H1 (cell line): ENCODE measurements at regions not wholly inside any gene's neighbourhood (a gene's known extent, or its start where the extent isn't known, plus 50 kb on each side); places are given as distances from the start of the nearest gene placed in this dataset.

Experiments
- CTCF ChIA-PET: fragments of 300-600 bp; sonication (Branson Sonifier 250); formaldehyde crosslinking; loops from one replicate; lab custom pipeline; 2021; ENCODE audit not compliant: partially characterized antibody; lab: Charles Lee
- POLR2A ChIA-PET: fragments of 300-600 bp; sonication (Branson Sonifier 250); formaldehyde crosslinking; loops from one replicate; lab custom pipeline; 2021; ENCODE audit warnings: inconsistent platforms; ENCODE audit not compliant: partially characterized antibody; lab: Charles Lee
- DNase-seq, 2 experiments: peaks; one replicate each; pipeline versions ENCODE4 v3.0.0 to v3.0.0-alpha.2; 2010 to 2022; ENCODE audit warnings: low spot score in 2 of 2, low read depth in 1 of 2, mixed read lengths in 1 of 2
- FAIRE-seq: peaks from 2 replicates; lab custom pipeline; 2011; peaks lifted over from hg19 to GRCh38; lab: Jason Lieb, UNC
- H2AFZ ChIP-seq: 2 replicates; pipeline ENCODE4 v1.8.1; 2012; ENCODE audit warnings: low read length, inconsistent platforms
- H2AK5ac ChIP-seq: 2 replicates; pipeline ENCODE4 v1.6.1; 2013; ENCODE audit warnings: low read depth, low read length
- H2BK120ac ChIP-seq: replicated peaks from 2 replicates; pipeline ENCODE3; 2013; ENCODE audit warnings: low read depth, low read length, inconsistent platforms
- H2BK12ac ChIP-seq: 2 replicates; pipeline ENCODE4 v1.6.1; 2013; ENCODE audit warnings: low read depth, low read length
- H2BK15ac ChIP-seq: 2 replicates; pipeline ENCODE4 v1.6.1; 2013; ENCODE audit warnings: low read length
- H2BK20ac ChIP-seq: 2 replicates; pipeline ENCODE4 v1.6.1; 2013; ENCODE audit warnings: low read length
- H2BK5ac ChIP-seq: 2 replicates; pipeline ENCODE4 v1.6.1; 2013; ENCODE audit warnings: low read depth, low read length
- H3K14ac ChIP-seq: 2 replicates; pipeline ENCODE4 v1.6.1; 2013; ENCODE audit warnings: inconsistent platforms; ENCODE audit not compliant: insufficient read length
- H3K18ac ChIP-seq: 2 replicates; pipeline ENCODE4 v1.6.1; 2013; ENCODE audit warnings: low read length; ENCODE audit errors: extremely low read depth
- H3K23ac ChIP-seq: 2 replicates; pipeline ENCODE4 v1.6.1; 2013; ENCODE audit warnings: inconsistent platforms; ENCODE audit not compliant: insufficient read length
- H3K23me2 ChIP-seq: 2 replicates; pipeline ENCODE4 v1.6.1; 2013; ENCODE audit warnings: low read depth, low read length
- H3K27ac ChIP-seq: 2 replicates; pipeline ENCODE4 v1.6.1; 2011; ENCODE audit warnings: low read depth, low read length, inconsistent platforms
- H3K27me3 ChIP-seq, 4 experiments: replicated peaks in 1 of 4; 1 replicate in 1 of 4; 2 replicates in 3 of 4; pipeline versions ENCODE4 v1.6.1 to v1.8.1; 2011 to 2013; ENCODE audit warnings: low read length in 3 of 4, mild to moderate bottlenecking in 3 of 4, inconsistent platforms in 2 of 4, mixed read lengths in 2 of 4, moderate library complexity in 1 of 4; ENCODE audit not compliant: control insufficient read depth in 3 of 4, insufficient read depth in 3 of 4; ENCODE audit errors: extremely low read depth in 1 of 4
- H3K36me3 ChIP-seq, 4 experiments: 2 replicates each; pipeline versions ENCODE4 v1.6.1 to v1.8.1; 2011 to 2013; ENCODE audit warnings: mild to moderate bottlenecking in 4 of 4, low read length in 3 of 4, moderate library complexity in 2 of 4, control low read depth in 1 of 4, inconsistent platforms in 1 of 4; ENCODE audit not compliant: insufficient read depth in 4 of 4, control insufficient read depth in 2 of 4
- H3K4ac ChIP-seq: replicated peaks from 2 replicates; pipeline ENCODE3; 2013; ENCODE audit warnings: low read length, low read depth, mixed read lengths, inconsistent platforms; ENCODE audit not compliant: insufficient read length
- H3K4me1 ChIP-seq, 4 experiments: replicated peaks in 1 of 4; 1 replicate in 1 of 4; 2 replicates in 3 of 4; pipeline versions ENCODE4 v1.6.1 to v1.8.1; 2011 to 2013; ENCODE audit warnings: low read length in 3 of 4, inconsistent platforms in 2 of 4, mixed read lengths in 1 of 4; ENCODE audit not compliant: insufficient read depth in 4 of 4, control insufficient read depth in 3 of 4
- H3K4me2 ChIP-seq, 2 experiments: 2 replicates each; pipeline versions ENCODE4 v1.6.1 to v1.8.1; 2011 to 2013; ENCODE audit warnings: low read depth in 2 of 2, low read length in 2 of 2, control low read depth in 1 of 2, inconsistent platforms in 1 of 2, mild to moderate bottlenecking in 1 of 2; ENCODE audit not compliant: insufficient read depth in 1 of 2
- H3K4me3 ChIP-seq, 4 experiments: fragments of 200-600, 300-600 bp in 1 of 4; sonication (generic), shearing (Covaris generic), sonication (Bioruptor Twin) in 1 of 4; 2 replicates each; pipeline versions ENCODE4 v1.5.1 to v1.8.1; 2011 to 2016; ENCODE audit warnings: low read length in 4 of 4, low read depth in 3 of 4, control low read depth in 2 of 4, inconsistent platforms in 2 of 4, mild to moderate bottlenecking in 2 of 4, mixed read lengths in 1 of 4, moderate library complexity in 1 of 4; ENCODE audit not compliant: insufficient read depth in 2 of 4; ENCODE audit errors: extremely low read depth in 1 of 4
- H3K56ac ChIP-seq: replicated peaks from 2 replicates; pipeline ENCODE3; 2013; ENCODE audit warnings: low read depth, mild to moderate bottlenecking, mixed read lengths, low read length, inconsistent platforms; ENCODE audit not compliant: insufficient read length
- H3K79me1 ChIP-seq: 2 replicates; pipeline ENCODE4 v1.6.1; 2013; ENCODE audit warnings: low read depth, low read length, control low read depth
- H3K79me2 ChIP-seq, 2 experiments: 2 replicates each; pipeline versions ENCODE4 v1.6.1 to v1.8.1; 2012 to 2013; ENCODE audit warnings: low read length in 2 of 2, mild to moderate bottlenecking in 2 of 2, inconsistent platforms in 1 of 2; ENCODE audit not compliant: insufficient read depth in 2 of 2, control insufficient read depth in 1 of 2
- H3K9ac ChIP-seq, 4 experiments: replicated peaks in 1 of 4; 1 replicate in 1 of 4; 2 replicates in 3 of 4; pipeline versions ENCODE4 v1.6.1 to v1.8.1; 2011 to 2013; ENCODE audit warnings: low read depth in 3 of 4, low read length in 3 of 4, control low read depth in 2 of 4, mild to moderate bottlenecking in 2 of 4, moderate library complexity in 2 of 4, inconsistent platforms in 1 of 4; ENCODE audit errors: extremely low read depth in 1 of 4
- H3K9me3 ChIP-seq, 2 experiments: 2 replicates each; pipeline versions ENCODE4 v1.6.1 to v1.8.1; 2012 to 2013; ENCODE audit warnings: mild to moderate bottlenecking in 2 of 2, moderate library complexity in 2 of 2, control low read depth in 1 of 2, inconsistent platforms in 1 of 2, low read depth in 1 of 2, low read length in 1 of 2, mixed read lengths in 1 of 2; ENCODE audit not compliant: insufficient read depth in 2 of 2
- H4K20me1 ChIP-seq, 2 experiments: replicated peaks in 1 of 2; 2 replicates each; pipeline versions ENCODE3 to v1.8.1; 2011 to 2013; ENCODE audit warnings: inconsistent platforms in 2 of 2, low read length in 2 of 2, mild to moderate bottlenecking in 1 of 2; ENCODE audit not compliant: insufficient read depth in 2 of 2, control insufficient read depth in 1 of 2
- H4K5ac ChIP-seq: 2 replicates; pipeline ENCODE4 v1.6.1; 2013; ENCODE audit warnings: low read length, low read depth, mixed read lengths, inconsistent platforms; ENCODE audit not compliant: insufficient read length
- H4K8ac ChIP-seq: 2 replicates; pipeline ENCODE4 v1.8.0; 2013; ENCODE audit warnings: mild to moderate bottlenecking, moderate library complexity, low read length, inconsistent platforms; ENCODE audit not compliant: insufficient read depth; ENCODE audit errors: extremely low read depth
- H4K91ac ChIP-seq: replicated peaks from 2 replicates; pipeline ENCODE3; 2013; ENCODE audit warnings: low read length, mixed read lengths, inconsistent platforms; ENCODE audit not compliant: insufficient read length
- CBX8 ChIP-seq: fragments of 300-800, 300-1000 bp; sonication (generic); IDR thresholded peaks from 2 replicates; pipeline ENCODE4 v1.7.1; 2016; ENCODE audit warnings: low read depth, low read length, borderline replicate concordance
- CHD2 ChIP-seq: IDR thresholded peaks from 2 replicates; pipeline ENCODE4 v1.6.1; 2012; ENCODE audit warnings: low read length, improper control_type of control experiment
- CTBP2 ChIP-seq: IDR thresholded peaks from 2 replicates; pipeline ENCODE4 v1.7.0; 2011; ENCODE audit warnings: borderline replicate concordance, mild to moderate bottlenecking, moderate library complexity, mixed read lengths, low read length; ENCODE audit not compliant: insufficient read depth, insufficient read length
- EZH2 ChIP-seq: fragments of 200-600 bp; sonication (generic); IDR thresholded peaks from 2 replicates; pipeline ENCODE4 v1.7.1; 2012; ENCODE audit warnings: low read depth, mild to moderate bottlenecking, moderate library complexity, low read length, inconsistent platforms; ENCODE audit not compliant: severe bottlenecking
- GABPA ChIP-seq: IDR thresholded peaks from 2 replicates; pipeline ENCODE4 v1.6.1; 2011; ENCODE audit warnings: mild to moderate bottlenecking, low read length, moderate library complexity, borderline replicate concordance; ENCODE audit not compliant: insufficient read depth
- JUND ChIP-seq: IDR thresholded peaks from 2 replicates; pipeline ENCODE4 v1.6.1; 2011; ENCODE audit warnings: mild to moderate bottlenecking, improper control_type of control experiment, low read length
- KDM5A ChIP-seq: fragments of 200-600 bp; IDR thresholded peaks from 2 replicates; pipeline ENCODE4 v1.7.1; 2012; ENCODE audit warnings: mild to moderate bottlenecking, low read length, inconsistent platforms, mixed read lengths
- PHF8 ChIP-seq: fragments of 200-600 bp; sonication (generic); conservative IDR thresholded peaks from 2 replicates; pipeline ENCODE4 v1.7.1; 2012; ENCODE audit warnings: low read depth, mild to moderate bottlenecking, inconsistent platforms, low read length, moderate library complexity
- POLR2AphosphoS5 ChIP-seq: IDR thresholded peaks from 2 replicates; pipeline ENCODE4 v1.6.1; 2011; ENCODE audit warnings: low read depth, low read length
- SP1 ChIP-seq: IDR thresholded peaks from 2 replicates; pipeline ENCODE4 v1.6.1; 2011; ENCODE audit warnings: low read depth, low read length
- SP2 ChIP-seq: IDR thresholded peaks from 2 replicates; pipeline ENCODE4 v1.6.1; 2012; ENCODE audit warnings: mild to moderate bottlenecking, low read length, inconsistent platforms
- TCF12 ChIP-seq: IDR thresholded peaks from 2 replicates; pipeline ENCODE4 v1.6.1; 2011; ENCODE audit warnings: low read depth, mild to moderate bottlenecking, low read length
- ZNF274 ChIP-seq: IDR thresholded peaks from 2 replicates; pipeline ENCODE4 v1.7.0; 2012; ENCODE audit warnings: low read length, borderline replicate concordance; ENCODE audit errors: extremely low read depth
- WGBS, 2 experiments: shearing (Covaris generic) in 1 of 2; methylation state at CpG; one replicate each; pipeline versions ENCODE4 v1.1.6 to v1.1.7; 2013 to 2015; ENCODE audit warnings: low lambda C conversion rate in 2 of 2, mixed read lengths in 2 of 2, inconsistent platforms in 1 of 2, low coverage in 1 of 2, missing lambda C conversion rate in 1 of 2; ENCODE audit not compliant: insufficient replicate concordance in 2 of 2, insufficient coverage in 1 of 2, insufficient read length in 1 of 2; ENCODE audit errors: extremely low coverage in 1 of 2, missing lambda C conversion rate in 1 of 2; 5-methylcytosine and 5-hydroxymethylcytosine counted together
- TF ChIP-seq, protein P1 (sequence below): IDR thresholded peaks from 2 replicates; pipeline ENCODE4 v1.6.1; 2012; ENCODE audit warnings: low read length, inconsistent platforms

GRCh38 chr11:42674436-42674835 lies 637.4 kb upstream of the API5 start:
- H3K18ac ChIP-seq: no peak overlapping the region
- DNase-seq (no peak), FAIRE-seq (no peak)
- H3K23ac ChIP-seq: no peak overlapping the region
- no peaks in the 10 kb centered on the region; the same call in 1 of the 2 replicates for H3K23me2 ChIP-seq
- H2BK120ac ChIP-seq: no peak overlapping the region
- no peaks in the 10 kb centered on the region for H4K20me1 ChIP-seq
- H3K14ac ChIP-seq: no peak overlapping the region
- CTCF ChIA-PET: interaction anchor here (1.6 kb wide), 1 partner anchor 43 kb away, joined by 3 read pairs; no protein-coding TSS in a partner anchor
- H2BK20ac ChIP-seq: no peak overlapping the region
- no peaks in the 10 kb centered on the region for H3K4me1 ChIP-seq
- WGBS, 2 experiments: 94% methylated on average over 2 of the region's 2 CpGs; no CpG with 5 or more reads in 1 of the 2 experiments
- H2AFZ ChIP-seq: no peak overlapping the region
- H3K4me2 ChIP-seq: no peak overlapping the region
- POLR2A ChIA-PET: no interaction called here
- H3K27ac ChIP-seq: no peak overlapping the region
- H4K91ac ChIP-seq: no peak overlapping the region
- no peak overlapping the region for H3K4ac ChIP-seq
- H2BK5ac ChIP-seq: no peak overlapping the region
- H3K56ac ChIP-seq: no peak overlapping the region
- no peaks in the 10 kb centered on the region for H3K36me3 ChIP-seq
- H4K5ac ChIP-seq: no peak overlapping the region
- H3K79me1 ChIP-seq: no peaks in the 10 kb centered on the region
- H3K4me3 ChIP-seq: no peak overlapping the region
- no peak overlapping the region for H2AK5ac ChIP-seq
- no peaks in the 10 kb centered on the region for H3K9me3 ChIP-seq
- H3K27me3 ChIP-seq: no peaks in the 10 kb centered on the region
- no peak overlapping the region for H2BK15ac ChIP-seq
- no peak overlapping the region for H3K9ac ChIP-seq
- no peak overlapping the region for H4K8ac ChIP-seq
- H3K79me2 ChIP-seq: no peaks in the 10 kb centered on the region
- no peak overlapping the region for H2BK12ac ChIP-seq
- no peak for TF ChIP-seq ZNF274
- no peak for TF ChIP-seq SP1
- TF ChIP-seq, protein P1, sequence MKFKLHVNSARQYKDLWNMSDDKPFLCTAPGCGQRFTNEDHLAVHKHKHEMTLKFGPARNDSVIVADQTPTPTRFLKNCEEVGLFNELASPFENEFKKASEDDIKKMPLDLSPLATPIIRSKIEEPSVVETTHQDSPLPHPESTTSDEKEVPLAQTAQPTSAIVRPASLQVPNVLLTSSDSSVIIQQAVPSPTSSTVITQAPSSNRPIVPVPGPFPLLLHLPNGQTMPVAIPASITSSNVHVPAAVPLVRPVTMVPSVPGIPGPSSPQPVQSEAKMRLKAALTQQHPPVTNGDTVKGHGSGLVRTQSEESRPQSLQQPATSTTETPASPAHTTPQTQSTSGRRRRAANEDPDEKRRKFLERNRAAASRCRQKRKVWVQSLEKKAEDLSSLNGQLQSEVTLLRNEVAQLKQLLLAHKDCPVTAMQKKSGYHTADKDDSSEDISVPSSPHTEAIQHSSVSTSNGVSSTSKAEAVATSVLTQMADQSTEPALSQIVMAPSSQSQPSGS: no peak
- no peak for TF ChIP-seq CTBP2
- TF ChIP-seq SP2: no peak
- TF ChIP-seq JUND: no peak
- TF ChIP-seq EZH2: no peak
- no peak for TF ChIP-seq PHF8
- no peak for TF ChIP-seq CHD2
- TF ChIP-seq CBX8: no peak
- no peak for TF ChIP-seq GABPA
- TF ChIP-seq KDM5A: no peak
- TF ChIP-seq TCF12: no peak
- no peak for TF ChIP-seq POLR2AphosphoS5
